Left renal pelvis (tissue), 4 donors: ENCODE measurements at regions not wholly inside any gene's neighbourhood (a gene's known extent, or its start where the extent isn't known, plus 50 kb on each side); places are given as distances from the start of the nearest gene placed in this dataset.
"Not testable (repeated sequence)": the region's sequence is repeated elsewhere in the genome, so short reads cannot be mapped to it uniquely, and the experiment has no call there.

Experiments
- DNase-seq, 4 donors: peaks; one replicate each; pipeline ENCODE4 v3.0.0-alpha.2; 2013; ENCODE audit warnings: low read depth in 4 of 4, low spot score in 3 of 4

- no peak for DNase-seq
Measured at GRCh38 chr7:45401155-45401554, 173.0 kb upstream of the ADCY1 start.

- no peak for DNase-seq
Measured at GRCh38 chr7:45401851-45402250, 172.3 kb upstream of the ADCY1 start.

DNA sequence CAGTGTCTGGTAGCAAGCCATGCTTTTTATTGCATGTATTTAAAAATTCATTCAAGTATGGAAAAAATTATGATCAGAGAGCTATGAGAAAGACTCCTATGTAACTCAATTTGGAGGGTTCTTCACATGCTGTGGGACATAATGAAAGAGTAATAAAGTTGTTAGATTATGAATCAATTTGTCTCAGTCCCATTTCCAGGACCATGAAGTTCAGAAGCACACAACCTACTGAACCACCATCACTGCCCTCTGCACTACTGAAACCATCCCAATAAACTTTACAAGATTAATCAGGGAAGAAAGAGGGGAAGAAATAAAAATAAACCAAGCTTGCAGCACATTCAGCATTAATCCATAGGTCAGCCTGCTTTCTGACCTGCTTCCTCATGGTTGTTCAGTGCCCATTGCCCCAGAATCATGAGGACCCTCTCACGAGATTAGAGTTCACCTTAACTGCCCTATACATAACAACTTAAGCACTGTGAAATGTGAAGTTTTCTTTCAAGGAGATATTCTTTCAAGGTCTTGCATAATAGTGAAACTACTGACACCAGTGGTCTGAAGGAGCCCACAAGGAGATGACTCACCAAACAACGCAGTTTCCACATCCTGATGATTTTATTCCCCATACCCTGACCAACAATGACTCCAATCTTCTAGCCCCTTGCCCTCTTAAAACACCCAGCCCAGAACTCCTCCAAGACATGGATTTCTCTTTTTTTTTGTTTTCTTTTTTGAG is 171.5 kb upstream of the ADCY1 start:
- DNase-seq: no peak

DNA sequence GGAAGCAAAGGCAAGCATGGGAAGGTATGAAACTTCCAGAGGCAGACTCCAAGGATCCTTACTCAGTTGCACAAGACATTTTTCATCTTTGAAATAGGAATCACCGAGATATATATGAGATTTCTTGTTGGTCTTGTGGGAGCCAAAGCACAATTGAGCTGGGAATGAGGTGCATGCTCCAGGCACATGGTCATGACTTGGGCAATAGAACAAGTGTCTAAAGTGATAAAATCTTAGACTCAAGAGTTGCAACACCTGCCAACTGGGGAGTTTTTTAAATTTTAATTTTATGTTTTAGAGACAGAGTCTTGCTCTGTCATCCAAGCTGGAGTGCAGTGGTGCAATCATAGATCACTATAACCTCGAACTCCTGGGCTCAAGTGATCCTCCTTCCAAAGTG is 169.5 kb upstream of the ADCY1 start:
- no peak for DNase-seq

DNA sequence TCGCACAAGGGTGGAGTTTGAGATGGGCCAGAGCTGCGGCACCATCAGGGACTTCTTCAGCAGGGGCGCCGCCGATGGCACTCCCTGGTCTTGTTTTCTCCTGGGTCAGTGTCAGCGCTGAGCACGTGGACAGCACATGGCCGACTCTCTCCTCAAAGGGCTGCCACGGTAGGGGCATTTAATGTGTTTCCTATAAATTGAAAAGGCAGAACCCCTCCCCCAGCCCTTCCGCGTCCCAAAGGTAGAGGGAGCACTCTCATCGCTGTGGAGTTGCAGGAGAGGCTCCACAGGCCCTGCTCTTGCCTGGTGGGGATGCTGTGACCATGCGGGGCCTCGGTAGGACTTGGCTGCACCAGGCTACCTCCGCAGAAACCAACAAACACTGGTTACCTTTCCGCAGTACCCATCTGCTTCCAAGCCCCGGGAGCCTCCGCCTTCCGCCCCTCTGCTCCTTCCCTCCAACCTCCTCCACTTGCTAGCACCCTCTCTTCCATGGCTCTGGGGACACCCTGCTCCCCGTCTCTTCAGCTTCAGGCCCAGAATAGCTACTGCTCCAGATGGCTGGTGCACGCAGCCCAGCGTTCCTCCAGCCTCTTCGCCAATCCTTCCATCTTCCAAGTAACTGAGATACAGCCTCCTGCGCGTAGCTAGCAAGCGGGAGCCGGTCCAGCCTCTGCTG is 166.3 kb upstream of the ADCY1 start:
- no peak for DNase-seq

DNA sequence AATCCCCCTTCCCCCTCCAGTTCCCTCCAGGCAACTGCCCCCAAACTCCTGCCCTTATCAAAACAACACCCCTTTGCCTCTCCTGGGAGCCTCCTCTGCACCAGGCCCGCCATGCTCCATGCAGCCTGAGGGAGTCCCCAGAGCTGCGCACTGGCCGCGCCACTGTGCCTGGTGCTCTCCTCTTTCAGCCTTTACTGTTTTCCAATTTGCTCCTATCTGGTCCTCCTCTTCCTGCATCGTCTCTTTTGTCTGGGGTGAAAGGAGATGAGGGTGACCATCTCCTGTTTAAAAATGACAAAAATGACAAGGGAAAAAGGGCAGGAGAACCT is 165.8 kb upstream of the ADCY1 start:
- no peak for DNase-seq

GRCh38 chr7:45410893-45411292 is 163.3 kb upstream of the ADCY1 start:
- no peak for DNase-seq

- DNase-seq: no peak
Measured at GRCh38 chr7:45413419-45413818, 160.7 kb upstream of the ADCY1 start.

- DNase-seq: no peak
Measured at GRCh38 chr7:45414226-45414625, 159.9 kb upstream of the ADCY1 start.

DNA sequence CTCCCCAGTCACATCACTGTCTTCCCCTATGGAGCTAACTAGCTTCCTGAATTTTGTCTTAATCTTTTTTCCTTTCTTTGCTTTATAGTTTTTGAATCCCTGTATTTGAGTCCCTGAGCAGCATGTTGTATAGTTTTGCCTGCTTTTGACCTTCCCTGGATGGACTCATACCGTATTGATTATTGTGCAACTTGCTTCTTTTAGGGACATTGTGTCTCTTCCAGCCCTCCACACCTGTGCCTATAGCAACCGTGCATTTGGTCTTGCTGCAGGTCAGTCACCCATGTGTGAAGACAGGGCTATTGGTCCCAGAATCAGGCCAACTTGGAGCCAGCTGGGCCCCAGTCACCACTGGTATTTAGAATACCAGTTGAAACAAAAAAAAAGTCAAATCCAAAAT is 158.9 kb upstream of the ADCY1 start:
- DNase-seq: no peak

GRCh38 chr7:45416846-45417245 is 157.3 kb upstream of the ADCY1 start:
- DNase-seq: no peak

GRCh38 chr7:45417268-45417667 is 156.9 kb upstream of the ADCY1 start:
- DNase-seq: no peak

- DNase-seq: no peak
Measured at GRCh38 chr7:45417735-45418134, 156.4 kb upstream of the ADCY1 start.

DNA sequence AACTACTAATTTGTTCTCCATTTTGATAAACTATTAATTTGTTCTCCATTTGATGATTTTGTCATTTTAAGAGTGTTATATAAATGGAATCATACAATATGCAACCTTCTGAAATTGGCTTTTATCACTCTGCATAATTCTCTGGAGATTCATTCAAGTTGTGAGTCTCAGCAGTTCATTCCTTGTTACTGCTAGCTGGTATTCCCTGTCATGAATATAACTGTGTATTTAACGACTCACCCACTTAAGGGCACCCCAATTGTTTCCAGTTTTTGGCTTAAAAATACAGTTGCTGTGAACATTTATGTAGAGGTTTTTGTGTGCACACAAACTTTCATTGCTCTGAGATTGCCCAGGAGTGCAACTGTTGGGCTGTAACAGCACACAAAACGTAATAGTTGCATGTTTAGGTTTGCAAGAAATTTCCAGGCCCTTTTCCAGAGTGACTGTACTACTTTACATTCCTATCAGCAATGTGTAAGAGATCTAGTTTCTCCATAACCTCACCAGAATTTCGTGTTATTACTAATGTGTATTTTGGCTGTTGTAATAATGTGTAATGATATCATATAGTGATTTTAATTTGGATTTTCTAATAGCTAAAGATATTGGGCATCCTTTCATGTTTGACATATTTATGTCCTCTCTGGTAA is 153.2 kb upstream of the ADCY1 start:
- DNase-seq: no peak

DNA sequence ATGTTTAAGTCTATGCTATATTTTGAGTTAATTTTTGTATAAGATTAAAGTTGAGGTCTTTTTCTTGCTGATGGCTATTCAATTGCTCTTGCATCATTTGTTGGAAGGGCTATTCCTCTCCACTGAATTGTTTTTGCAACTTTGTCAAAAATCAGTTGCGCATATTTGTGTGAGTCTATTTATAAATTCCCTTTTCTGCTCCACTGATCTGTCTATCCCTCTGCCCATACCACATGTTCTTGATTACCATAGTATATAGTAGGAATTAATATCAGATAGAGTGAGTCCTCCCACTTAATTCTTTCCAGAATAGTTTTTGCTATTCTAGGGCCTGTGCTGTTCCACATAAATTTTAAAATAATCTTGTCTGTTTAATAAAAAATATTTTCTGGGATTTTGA is 152.4 kb upstream of the ADCY1 start:
- no peak for DNase-seq

DNA sequence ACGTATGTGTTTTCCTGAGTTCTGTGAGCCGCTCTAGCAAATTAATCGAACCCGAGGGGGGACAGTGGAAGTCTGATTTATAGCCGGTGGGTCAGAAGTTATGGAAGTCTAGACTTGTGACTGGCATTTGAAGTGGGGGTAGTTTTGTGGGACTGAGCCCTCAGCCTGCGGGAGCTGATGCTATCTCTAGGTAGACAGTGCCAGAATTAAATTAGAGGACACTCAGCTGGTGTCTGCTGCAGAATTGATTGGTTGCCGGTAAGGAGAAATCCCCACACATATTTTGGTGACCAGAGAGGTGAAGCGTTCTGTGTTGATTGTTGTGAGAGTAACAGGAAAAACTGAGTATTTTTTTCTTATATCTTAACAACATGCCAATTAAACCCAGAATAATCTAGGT is 143.8 kb upstream of the ADCY1 start:
- no peak for DNase-seq

GRCh38 chr7:45434167-45434784 is 139.9 kb upstream of the ADCY1 start:
- no peak for DNase-seq

DNA sequence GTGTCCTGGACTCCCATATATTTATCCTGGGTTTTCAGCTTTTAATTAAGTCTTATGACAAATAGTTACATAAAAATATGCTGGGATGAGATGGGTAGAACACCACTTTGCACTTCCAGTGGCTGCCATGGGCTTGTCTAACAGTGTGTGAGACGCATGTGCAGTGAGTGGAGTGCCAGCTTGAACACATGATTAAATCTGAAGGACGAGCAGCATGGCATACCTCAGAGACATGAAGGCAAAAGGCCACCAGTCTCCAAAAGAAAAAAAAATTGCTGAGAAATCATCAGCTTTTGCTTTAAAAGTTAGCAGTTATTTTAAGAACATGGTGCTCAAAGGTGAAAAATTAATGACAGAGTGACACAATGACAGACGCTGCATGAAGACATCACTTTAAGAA is 139.0 kb upstream of the ADCY1 start:
- no peak for DNase-seq

- no peak for DNase-seq
Measured at GRCh38 chr7:45435846-45436245, 138.3 kb upstream of the ADCY1 start.

GRCh38 chr7:45440776-45441175 is 133.4 kb upstream of the ADCY1 start:
- DNase-seq: not testable (repeated sequence)

DNA sequence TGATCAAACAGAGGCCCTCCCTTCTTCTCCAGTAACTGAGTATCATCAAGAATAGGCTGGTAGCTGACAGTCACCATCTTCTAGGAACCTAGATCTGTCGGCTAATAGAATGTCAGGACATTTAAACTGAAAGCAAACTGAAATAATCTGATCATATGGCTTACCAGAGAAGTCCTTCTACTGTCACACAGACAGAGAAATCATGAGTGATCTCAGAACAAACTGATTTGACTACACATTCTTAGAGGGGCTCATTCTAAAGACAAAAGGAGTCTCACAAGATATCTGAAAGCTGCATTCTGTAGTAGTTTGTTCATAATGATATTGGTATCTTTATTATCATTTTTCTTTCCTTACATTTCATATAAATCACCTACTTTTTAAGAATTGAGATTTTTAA is 130.9 kb upstream of the ADCY1 start:
- no peak for DNase-seq
